Hepatocyte (in vitro differentiated cells): ENCODE measurements at regions not wholly inside any gene's neighbourhood (a gene's known extent, or its start where the extent isn't known, plus 50 kb on each side); places are given as distances from the start of the nearest gene placed in this dataset.

Source experiments
- CTCF ChIP-seq: fragments of 200-600 bp; sonication (generic); IDR thresholded peaks from 2 replicates; pipeline ENCODE4 v1.5.1; 2016; ENCODE audit warnings: antibody characterized with exemption, mild to moderate bottlenecking; ENCODE audit not compliant: poor library complexity
- EZH2 ChIP-seq: fragments of 200-600 bp; sonication (generic); IDR thresholded peaks from 2 replicates; pipeline ENCODE4 v1.6.1; 2016; ENCODE audit warnings: antibody characterized with exemption, mild to moderate bottlenecking, borderline replicate concordance

- TF ChIP-seq CTCF, result no peak
- TF ChIP-seq EZH2, result no peak
These were observed 531.1 kb downstream of the BRD1 start for GRCh38 chr22:49296561-49296960.
